Stimulated activated CD8-positive, alpha-beta memory T cell treated with anti-CD3 and anti-CD28 coated beads, Interleukin-7, amount 100 ng/mL, for 1 hour (primary cell): ENCODE measurements at regions not wholly inside any gene's neighbourhood (a gene's known extent, or its start where the extent isn't known, plus 50 kb on each side); places are given as distances from the start of the nearest gene placed in this dataset.

Experiments
- DNase-seq, 2 donors: peaks; one replicate each; pipeline ENCODE4 v3.0.0-alpha.2; 2020; ENCODE audit warnings: low read depth in 2 of 2

DNA sequence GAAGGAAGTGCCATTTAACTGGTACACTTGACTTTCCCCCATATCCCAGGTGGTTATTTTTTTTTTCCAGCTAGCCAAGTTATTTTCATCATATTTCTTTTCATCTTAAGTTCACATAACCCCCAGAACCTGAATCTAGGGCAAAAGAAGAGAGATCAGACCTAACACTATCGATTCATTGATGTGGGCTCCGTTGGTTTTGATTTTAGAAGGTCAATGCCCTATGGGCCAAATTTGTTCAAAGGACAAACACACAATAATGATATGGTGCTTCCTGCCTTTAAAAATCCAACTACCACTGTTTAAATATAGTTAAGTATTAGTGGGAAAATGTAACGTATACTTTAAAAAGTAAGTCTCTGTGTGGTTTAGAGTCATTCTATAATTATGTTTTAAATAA lies 665.7 kb downstream of the ZNF674 start:
- DNase-seq, result no peak

DNA sequence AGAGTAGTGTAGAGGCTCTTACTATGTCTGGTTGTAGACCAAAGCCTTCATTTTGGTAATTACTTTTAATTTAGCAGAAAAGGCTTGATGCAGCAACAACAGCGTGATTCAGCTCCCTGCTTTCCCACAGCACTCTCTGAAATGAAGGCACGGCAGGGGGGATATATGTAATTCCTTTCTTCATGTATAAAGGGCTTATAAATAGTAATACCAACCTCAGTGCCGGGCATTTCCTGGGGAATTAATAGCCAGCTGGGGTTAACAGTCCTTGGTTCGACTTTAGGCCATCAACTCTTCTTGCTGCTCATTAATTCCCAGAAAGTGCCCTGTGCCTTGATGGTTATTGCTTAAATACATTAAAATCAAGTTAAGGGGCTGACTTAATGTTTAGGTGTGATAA lies 669.0 kb downstream of the ZNF674 start:
- no peak for DNase-seq

- DNase-seq, result no peak
Measured at GRCh38 chrX:45873781-45874180, 671.4 kb downstream of the ZNF674 start.

GRCh38 chrX:45872480-45872879 lies 671.8 kb upstream of the DIPK2B start:
- no peak for DNase-seq

DNA sequence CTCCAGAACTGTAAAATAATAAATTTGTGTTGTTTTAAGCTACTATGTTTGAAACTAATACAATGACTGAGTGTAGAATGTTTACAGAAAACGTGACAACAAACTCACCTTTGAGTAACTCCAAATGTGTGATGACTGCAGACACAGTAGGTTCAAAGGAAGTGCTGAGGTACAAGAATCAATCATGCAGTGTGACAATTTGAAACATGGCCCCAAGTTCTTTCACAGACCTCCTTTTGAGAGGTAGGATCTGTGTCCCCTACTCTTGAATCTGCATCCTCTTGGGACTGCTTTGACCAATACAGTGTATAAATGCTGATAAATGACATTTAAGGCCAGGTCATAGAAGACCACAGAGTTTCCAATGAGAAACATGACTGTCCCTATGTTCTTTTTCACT lies 667.7 kb upstream of the DIPK2B start:
- DNase-seq, result no peak

DNA sequence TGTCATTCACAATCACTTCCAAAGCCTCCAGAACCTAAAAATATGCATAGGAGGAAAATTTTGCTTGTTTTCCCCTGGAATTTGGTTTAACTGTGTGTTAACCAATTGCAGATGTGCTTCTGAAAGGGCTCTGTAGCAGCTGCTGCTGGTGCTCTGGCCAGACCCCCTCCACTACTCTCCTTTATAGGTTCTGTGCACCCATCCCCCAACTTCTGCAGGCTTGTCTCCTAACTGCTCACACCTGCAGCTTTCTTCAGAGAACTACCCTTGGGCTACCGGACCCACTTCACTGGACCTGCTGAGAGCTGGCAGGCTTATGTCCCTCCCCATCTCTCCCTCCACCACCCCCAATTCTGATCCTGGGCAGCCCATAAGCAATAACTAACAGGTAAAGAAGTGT lies 662.1 kb upstream of the DIPK2B start:
- DNase-seq, result no peak

- no peak for DNase-seq
Measured at GRCh38 chrX:45860450-45860849, 659.8 kb upstream of the DIPK2B start.

- no peak for DNase-seq
Measured at GRCh38 chrX:45859407-45859806, 658.7 kb upstream of the DIPK2B start.

DNA sequence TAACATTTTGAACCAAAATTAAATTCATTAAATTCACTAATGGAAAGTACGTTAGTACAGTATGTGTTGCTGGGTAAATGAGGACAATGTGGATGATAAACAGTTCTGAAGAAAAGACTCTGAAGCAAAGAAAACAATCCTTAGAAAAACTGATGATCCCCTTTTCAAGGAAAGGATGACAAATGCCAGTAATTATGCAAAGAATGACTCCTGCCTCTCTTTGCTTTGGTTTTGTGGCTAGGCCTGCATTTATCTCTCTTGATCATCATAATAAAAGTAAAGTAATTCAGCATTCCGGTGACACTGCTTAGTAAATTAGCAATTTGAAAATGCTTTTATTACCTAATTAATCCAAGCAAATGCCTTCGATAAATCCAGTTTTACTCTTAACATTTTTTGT lies 652.2 kb upstream of the DIPK2B start:
- DNase-seq, result no peak

DNA sequence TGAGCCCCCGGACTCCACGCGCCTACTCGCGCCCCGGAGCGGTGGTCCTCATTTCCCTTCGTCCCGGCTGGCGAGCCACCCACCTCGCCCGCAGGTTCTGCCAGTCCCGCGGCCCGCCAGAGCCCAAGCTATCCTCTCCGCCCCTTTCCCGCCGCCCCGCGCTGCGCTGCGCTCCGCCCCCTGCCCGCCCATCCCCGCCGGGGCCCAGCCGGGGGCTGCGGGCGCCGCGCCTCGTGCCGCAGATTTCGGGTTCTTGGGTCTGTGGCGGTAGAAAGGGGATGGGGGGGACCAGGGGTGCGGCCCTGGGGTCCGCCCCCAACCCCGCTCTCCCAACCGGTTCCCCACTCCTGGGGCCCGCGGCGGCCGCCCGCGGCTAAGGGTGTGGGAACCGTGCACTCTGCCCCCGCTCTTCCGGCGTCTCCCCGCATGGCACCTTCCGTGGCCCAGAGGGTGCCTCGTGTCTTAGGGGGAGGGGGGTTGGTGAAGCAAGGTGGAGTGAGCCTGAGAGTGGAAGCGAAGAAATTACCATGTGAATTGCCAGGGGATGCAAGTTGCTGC lies 650.8 kb upstream of the DIPK2B start:
- DNase-seq, result no peak

- no peak for DNase-seq
Measured at GRCh38 chrX:45850775-45851433, 650.2 kb upstream of the DIPK2B start.

DNA sequence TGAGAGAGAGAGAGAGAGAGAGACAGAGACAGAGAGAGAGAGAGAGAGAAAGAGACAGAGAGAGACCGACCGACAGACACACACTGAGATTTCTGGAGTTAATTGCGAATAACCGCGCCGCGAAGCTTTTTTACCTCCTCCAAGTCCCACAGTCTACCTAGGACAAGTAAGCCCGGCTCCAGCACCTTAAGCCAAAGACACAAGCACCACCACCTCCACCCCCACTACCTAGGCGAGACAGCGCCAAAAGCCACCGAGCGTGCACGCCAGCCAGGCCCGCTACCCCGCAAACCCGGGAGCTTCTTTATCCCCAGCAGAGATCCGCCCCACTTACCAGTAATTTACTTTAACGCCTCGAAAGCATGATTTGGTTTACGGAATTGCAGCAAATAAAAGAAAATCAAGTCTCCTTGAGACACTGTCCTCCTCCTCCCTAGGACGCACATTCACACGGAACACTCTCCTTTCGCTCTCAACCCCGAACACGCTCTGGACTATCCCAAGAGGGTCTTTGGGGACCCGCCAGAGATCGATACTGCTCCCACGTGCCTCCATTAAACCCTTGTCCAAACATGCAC lies 649.6 kb upstream of the DIPK2B start:
- no peak for DNase-seq

DNA sequence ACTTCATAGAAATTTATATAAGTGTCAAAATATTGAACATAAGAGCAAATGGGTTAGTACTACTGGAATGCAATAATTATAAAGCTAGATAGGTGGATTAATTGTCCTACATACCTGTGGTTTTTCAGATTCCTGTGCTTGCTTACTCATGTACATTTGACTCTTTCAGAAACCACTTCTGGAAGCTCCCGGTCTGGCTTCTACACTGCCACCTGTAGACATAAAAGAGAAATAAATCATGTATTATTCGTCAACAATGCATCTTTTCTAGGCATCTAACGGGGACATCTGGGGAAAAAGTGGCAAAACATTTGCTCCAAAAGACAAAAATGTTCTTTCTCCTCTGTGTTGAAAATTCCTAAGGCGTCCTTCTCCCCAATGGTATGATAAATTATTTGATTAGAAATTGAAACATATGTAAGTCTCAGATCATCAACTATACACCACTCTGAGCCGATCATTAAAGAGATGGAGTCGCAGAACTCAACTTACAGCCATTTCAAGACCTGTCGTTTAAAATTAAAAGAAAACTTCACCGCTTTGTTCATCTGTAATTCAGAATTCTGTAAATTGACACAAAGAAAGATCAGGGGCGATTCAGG lies 648.7 kb upstream of the DIPK2B start:
- DNase-seq, result no peak

DNA sequence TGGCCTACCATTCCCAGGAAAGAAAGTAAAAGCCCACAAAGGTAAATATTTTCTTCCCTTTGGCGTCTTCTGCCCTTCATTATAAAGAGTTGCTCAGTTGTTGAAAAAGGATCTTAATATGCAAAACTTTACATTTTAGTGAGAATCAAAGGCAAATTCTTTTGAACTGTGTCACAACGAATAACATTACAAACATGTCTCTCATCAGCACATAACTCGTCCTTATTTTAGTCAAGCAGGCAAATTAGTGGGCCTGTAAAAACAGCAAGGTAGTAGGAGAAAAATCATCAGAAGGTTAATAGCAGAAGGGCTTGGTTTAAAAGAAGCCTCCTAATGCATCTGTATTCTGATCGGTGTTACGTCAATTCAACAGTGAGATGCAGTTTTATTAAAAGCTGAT lies 647.3 kb upstream of the DIPK2B start:
- DNase-seq, result no peak

DNA sequence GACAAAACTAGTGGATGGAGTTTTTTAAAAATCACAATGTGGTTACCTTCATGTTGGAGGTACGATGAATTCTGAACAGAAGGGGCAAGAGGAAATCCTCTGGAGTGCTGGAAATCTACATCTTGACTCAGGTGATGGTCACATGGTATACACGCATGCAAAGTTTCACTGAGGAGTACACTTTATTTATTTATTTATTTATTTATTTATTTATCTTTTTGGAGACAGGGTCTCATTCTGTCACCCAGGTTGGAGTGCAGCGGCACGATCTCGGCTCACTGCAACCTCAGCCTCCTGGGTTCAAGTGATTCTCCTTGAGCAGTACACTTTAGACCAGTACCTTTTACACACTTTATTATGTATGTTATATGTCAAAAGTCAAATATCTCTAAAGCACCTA lies 645.7 kb upstream of the DIPK2B start:
- DNase-seq, result no peak

DNA sequence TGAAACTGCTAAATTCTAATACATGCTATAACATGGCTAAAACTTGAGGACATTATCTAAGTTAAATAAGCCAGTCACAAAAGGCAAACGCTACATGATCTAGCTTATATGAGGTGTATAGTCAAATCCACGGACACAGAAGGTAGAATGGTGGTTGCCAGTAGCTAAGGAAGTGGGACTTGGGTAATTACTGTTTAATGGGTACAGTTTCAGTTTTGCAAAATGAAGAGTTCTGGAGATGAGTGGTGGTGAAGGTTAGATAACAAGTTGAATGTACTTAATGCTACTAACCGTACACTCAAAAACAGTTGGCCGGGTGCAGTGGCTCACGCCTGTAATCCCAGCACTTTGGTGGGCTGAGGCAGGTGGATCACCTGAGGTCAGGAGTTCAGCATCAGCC lies 644.5 kb upstream of the DIPK2B start:
- no peak for DNase-seq

- no peak for DNase-seq
Measured at GRCh38 chrX:45843518-45843917, 642.8 kb upstream of the DIPK2B start.

DNA sequence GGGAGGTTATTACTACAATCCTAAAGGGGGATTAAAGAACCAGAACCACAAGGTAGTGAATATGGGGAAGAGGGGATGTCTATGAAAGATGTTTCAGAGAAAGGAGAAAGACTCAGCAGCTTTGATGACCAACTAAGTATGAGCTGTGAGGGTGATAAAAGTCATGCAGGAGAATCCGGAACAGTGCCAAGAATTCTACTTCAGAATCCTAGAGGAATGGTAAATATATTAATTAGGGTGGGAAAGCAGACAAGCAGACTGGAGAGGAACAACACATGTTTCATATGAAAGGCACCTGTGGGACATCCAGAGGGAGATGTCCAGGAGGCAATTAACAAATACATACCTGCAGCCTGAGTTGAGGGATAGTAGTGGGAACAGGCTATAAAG lies 642.2 kb upstream of the DIPK2B start:
- DNase-seq, result no peak

GRCh38 chrX:45842207-45842925 lies 641.7 kb upstream of the DIPK2B start:
- DNase-seq, result no peak

DNA sequence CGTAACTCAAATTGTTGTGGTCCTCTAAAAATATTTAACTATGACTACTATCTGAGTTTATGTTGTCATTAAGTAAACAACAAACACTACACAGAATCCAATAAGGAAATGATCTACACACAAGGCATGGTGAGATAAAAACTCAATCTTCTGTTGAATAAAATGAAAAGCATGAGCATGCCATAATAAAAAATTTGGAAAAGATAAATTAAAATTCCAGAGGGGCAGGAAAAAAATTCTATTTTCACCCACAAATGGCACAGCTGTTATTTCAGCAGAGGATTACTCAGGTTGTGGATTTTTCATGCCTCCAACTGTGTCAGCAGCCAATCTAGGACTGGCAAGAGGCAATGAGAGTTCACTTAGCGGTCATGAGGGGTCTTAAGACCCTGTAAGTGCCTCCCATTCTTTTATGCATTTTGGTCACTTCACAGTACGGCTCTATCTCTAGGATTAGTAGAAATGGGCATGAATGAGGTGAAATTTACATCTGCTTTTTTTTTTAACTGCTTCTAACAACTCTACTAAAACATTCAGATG lies 639.8 kb upstream of the DIPK2B start:
- no peak for DNase-seq

DNA sequence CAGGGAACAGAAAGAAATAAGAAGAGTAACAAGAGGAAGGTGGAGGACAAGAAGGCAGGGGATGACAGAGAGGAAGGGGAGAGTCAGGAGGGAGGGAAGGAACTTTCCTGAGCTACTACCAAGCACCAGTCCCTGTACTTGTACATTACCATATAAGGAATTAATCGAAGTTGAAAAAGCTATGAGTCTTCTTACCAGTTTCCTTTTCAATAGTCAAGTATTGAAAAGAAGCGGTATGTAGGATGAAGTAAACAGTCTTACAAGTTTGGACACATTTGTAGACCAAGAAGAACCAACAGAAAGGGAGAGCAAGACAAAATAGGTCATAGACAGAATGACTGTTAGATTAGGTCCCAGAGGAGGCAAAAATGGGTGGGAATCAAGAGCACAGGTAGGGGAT lies 629.7 kb upstream of the DIPK2B start:
- no peak for DNase-seq

GRCh38 chrX:45824471-45824870 lies 623.8 kb upstream of the DIPK2B start:
- no peak for DNase-seq
